HG02938 (cell line): ENCODE measurements at regions not wholly inside any gene's neighbourhood (a gene's known extent, or its start where the extent isn't known, plus 50 kb on each side); places are given as distances from the start of the nearest gene placed in this dataset.

ENCODE experiments used
- ATAC-seq: cut with Tn5 transposase; IDR thresholded peaks from one replicate; pipeline ENCODE4 v1.9.1; 2021; ENCODE audit warnings: mild to moderate bottlenecking, moderate library complexity; ENCODE audit not compliant: unreplicated experiment

DNA sequence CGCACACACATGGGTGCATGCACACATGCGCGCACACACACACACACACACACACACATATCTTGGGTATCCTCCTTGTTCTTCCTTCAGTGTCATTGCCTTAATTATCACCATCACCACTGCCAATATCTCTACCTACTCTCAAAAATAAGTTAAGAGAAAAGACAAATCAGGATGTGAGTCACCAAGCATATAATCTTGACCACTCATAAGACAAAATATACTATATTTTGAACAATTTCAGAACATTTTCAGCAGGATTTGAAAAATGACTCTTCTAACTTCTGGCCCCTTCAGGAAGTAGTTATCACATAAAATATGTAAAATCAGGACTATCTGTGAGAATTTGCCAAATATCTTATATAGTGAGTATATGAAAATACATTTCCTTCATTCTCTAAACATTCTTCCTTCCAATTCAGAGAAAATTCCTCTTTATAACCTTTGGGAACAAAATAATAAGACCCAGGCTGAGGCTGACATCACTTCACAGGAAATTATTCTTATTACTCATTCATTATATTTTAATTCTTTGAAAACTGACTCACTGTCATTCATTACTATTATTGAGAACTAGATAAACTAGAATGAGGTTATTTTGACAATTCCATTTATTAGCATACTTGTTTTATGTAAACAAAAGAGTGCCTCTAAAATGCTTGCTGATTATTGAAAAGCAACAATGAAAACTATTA lies 772.0 kb upstream of the ACO1 start:
- ATAC-seq: no peak

DNA sequence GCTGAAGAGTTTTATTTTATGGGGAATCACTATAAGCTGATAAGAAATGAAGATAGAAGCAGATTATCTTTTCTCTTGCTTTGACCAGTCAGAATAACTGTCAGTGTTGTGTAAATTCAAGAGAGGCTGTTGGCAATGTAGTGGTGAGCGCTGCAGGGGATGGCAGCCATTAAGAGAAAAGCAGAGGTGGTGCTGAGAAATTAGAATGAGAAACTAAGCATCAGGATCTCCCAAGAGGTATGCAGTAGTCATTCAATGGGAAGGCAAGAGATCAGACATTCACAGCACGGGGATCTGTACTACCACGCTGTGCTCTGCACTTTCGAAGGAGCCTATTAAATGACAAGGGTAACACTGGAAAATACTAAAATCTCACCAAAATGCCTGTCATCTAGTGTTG lies 768.5 kb upstream of the ACO1 start:
- ATAC-seq: no peak

DNA sequence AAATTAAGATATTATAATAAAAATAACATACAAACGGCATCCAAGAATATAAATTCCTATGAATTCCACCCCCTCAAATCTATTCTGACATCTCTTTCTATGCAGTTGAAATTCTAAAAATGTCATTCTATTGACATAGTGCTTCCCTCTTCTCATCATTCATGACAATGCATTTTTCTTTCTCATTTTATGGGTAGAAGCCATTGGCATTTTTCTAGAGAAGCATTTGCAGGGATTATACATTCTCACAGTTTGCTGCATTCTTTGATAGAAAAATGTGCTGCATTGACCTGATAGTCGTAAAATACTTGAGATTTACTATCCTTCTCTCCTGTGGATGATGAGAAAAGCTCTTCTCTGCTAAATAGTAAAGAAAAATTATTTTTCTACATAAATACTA lies 760.9 kb upstream of the ACO1 start:
- no peak for ATAC-seq

DNA sequence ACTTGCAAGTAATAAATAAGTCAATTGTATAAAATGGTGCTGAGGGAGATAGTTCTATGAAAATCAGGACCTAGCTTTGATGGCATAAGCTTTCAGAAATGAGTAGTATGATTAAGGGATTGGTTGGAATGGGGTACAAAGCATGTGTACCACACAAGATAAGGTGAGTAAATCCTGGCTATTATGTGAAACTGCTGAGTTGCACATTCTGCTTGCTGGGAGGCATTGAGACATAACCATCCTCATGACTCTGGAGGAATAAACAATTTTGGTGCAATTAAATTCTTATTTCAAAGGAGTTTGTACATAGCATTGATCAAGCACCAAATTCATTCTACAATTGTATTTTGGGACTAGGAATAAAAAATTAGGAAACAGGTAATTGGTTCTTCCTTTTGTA lies 755.2 kb upstream of the ACO1 start:
- no peak for ATAC-seq

DNA sequence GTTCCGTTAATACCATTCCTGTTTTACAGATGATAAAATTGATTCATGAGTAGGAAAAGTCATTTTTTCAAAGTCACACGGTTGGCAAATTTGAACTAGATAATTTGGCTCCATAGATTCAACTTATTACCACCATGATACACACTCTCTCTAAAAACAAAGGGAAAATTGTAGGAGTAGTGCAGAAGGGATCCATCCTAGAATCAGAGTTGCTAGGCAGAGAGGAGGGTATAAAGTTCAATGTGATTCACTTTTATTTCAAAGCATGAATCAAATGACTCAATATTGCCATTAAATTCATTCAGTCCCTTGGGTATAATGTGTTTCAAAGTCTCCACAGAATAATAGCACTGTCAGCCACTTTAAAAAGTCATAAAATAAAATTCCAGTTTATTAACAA lies 747.2 kb upstream of the ACO1 start:
- no peak for ATAC-seq

DNA sequence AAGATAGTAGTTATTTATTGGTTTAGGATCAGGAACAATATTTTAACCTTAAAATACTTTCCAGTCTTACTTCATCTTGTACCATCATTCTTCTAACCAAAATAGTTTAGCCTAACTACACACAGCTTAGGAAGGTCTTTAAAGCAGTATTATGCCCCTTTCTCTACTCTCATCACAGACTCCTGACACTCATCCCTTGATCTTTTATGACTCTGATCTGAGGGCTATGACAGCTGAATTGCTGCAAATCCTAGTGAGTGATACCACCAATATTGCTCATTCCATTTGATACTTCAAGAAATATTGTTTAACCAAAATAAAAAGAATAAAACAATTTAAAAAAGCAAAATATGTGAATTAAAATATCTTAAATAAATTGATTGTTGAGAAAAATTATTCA lies 746.6 kb upstream of the ACO1 start:
- no peak for ATAC-seq

DNA sequence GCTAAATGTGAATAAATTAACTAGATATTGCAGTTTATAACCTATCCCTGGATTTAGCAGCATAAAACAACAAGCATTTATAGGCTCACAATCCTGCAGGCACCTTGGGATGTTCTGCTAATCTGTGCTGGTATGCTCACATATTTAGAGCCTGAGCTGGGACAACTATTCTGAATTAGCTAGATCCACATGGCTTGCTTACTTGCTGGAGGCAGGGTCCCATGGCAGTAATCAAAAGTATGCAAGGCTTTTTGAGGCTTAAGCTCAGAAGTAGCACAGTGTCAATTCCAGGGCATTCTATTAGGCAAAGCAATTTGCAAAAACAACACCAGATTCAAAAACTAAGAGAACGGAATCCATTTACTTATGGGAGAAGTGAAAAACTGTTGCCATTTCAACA lies 745.0 kb upstream of the ACO1 start:
- ATAC-seq: no peak

DNA sequence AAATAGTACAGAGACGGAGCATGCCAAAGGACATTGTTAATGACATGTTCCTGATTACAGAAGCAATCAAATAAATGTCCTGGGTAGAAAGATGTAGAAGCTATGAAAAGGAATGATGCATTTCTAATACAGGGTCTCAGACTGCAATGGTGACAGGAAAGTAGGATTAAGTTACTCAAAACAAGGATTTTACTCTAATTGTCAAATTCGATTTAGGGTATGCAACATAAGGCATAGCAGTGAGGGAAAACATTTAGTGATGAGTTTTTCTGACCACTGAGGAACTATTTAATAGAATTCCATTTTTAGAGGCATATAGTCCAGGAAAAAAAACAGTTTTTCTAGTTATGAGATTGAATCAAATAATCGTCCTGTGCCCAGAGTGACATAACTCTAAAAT lies 715.1 kb upstream of the ACO1 start:
- no peak for ATAC-seq

DNA sequence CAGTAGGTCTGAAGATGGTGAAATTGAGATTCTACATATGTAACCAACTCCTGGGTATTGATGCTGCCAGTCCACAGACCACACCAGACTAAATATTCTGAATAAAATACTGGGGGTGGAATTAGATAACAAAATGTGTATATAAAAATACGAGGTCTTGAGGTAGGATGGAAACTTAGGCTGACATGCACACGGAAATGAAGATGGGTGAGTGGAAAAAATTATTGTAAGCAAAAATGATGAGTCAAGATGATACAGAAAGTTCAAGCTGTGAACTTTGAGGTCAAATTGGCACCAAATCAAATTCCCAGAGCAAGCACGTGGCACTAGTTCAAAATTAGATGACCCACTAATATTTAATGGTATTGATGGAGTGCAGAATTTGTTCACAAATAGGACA lies 713.4 kb upstream of the ACO1 start:
- no peak for ATAC-seq

DNA sequence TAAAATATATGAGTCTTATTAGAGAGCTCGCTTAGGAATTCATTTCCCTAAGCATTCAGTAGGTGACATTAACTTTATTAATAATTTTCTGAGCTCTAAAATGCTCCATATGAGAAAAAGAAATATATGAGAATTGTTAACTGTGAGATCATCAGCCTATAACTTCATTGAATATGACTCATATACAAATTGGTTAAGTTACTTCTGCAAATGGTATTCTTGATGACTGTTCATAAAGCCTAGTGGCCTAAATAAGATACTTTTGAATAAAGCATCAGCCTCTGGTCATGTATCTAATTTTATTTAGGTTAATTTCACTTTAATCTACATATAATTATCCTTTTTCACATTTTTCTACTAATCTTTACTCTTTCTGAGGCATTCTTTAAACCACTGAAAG lies 710.2 kb upstream of the ACO1 start:
- ATAC-seq: no peak

DNA sequence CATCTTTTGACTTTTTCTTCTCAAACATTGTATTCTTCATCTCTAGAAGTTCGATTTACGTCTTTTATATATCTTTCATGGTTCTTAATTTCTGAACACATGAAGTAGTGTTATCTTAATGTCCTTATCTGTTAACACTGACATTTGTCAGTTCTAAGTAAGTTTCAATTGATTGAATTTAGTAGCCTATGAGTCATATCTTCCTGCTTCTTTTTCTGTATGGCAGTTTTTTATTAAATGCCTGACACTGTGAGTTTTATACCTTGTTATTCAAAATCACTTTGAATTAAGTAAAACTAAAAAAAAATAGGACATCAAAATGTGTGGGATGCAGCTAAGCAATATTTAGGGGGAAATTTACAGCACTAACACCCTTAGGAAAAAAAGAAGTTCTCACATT lies 707.0 kb upstream of the ACO1 start:
- no peak for ATAC-seq

DNA sequence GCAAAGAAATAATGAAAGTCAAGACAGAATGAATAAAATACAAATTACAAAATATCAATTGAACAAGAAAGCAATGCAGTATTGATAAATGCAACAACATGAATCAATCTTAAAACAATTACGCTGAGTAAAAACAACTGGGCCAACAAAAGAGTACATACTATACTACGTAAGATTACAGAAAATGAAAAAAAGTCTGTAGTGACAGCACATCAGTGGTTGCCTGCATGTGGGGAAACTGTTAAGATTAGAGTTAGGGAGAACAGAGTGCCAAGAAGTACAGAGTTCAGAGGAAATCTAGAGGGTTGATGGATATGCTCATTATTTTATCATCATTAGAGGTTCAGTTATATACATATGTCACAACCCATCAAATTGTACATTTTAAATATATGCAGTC lies 706.6 kb upstream of the ACO1 start:
- no peak for ATAC-seq

DNA sequence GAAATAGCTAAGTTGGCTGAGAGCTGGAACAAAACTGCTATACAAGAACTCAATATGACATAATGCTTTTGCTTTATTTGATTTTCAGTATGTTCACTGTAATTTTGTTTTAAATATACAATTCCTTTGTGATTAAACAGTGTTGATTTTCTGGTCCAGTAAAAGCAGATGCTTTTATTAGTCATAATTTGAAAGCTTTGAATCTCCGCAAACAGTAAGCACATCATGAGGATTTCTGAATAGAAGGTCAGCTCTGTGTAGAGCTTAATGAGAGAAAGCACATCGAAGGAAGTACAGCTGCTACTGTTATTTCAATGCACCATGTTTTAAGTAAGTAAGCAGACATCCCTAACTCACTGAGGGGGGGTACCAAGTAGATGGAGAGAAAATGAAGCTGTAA lies 701.3 kb upstream of the ACO1 start:
- no peak for ATAC-seq

DNA sequence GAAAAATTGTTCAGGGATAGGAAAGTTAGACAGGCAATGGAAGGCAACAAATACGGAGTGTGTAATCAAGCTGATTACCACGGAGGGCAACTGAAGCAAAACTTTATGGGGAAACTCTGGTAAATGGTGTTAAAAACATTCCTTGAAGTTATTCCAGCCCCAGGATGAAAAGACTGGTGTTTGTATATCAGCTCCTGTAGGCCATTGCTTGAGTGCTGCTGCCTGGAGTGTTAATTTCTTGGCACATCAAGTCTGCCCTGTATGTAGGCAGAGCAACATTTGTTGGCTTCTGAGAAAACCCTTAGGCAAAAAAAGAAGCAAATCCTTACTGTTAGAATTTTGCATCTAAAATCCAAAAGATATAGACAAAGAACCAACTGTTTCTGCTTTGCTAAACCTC lies 686.5 kb upstream of the ACO1 start:
- no peak for ATAC-seq

DNA sequence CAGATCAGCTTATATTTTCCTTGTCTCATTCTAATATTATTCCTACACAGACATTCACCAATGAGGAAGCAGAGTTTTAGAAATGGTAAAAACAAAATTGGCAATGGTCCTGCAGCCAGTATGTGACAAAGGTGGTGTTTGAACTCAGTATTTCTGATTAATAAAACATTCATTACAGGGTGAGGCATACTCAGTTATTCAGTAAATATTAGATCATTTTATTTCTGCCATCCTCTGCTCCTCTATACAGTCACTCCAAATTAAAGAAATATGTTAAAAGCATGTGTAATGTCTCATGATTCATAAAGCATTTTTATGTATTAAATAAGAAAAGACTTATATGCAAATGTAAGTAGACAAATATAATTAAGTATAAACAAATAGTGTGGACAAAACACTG lies 684.6 kb upstream of the ACO1 start:
- no peak for ATAC-seq

DNA sequence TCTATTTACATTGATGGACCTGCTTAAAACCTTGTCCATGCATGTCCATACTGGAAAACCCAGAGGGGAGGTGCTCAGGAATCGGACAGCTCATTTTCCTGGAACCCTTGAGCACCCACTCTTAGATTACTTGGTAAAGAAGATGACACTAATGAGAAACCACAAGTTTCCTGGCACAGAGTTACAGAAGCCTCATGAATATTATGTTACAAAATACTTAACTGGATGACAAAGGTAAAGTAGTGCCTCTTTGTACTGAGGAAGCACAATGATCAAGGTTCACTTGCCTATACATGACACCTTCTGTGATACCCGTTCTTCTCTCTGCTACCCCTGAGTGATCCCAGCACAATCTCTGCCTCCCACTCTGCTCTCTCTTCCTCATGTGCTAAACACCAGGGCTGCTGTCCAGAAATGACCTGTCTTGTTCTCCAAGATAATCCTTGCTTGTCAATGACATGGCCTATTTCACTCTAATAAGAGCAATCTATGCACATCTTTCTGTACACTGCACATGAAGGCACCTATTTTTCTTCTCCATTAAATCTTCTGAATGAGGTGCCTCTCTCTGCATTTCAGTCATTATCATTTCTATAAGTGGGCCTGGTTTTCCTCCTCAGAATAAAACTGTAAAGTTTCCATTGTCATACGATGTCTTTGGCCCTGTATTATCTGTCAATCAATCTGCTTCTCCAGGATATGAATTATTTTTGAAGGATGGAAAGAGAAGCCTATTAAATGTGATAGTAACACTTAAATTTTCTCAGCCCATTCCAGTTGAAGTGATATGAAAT lies 684.0 kb upstream of the ACO1 start:
- no peak for ATAC-seq

DNA sequence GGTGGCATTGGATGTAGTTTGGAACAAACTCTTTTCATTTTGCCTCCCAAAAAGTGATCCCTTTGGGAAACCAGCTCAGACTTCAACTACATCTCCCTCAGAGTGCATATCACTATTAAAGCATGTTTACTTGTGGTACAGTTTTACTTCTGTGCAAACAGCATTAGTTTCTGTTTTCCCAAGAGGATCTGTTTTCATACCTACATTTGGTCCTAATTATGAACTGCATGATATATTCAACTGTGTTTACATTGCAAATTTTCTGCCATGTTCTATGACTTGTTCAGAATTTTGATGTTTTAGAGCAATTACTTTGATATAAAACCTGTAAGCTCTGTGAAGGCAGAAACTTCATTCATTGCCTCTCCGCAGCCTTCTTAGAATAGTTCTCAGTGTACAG lies 681.5 kb upstream of the ACO1 start:
- no peak for ATAC-seq

DNA sequence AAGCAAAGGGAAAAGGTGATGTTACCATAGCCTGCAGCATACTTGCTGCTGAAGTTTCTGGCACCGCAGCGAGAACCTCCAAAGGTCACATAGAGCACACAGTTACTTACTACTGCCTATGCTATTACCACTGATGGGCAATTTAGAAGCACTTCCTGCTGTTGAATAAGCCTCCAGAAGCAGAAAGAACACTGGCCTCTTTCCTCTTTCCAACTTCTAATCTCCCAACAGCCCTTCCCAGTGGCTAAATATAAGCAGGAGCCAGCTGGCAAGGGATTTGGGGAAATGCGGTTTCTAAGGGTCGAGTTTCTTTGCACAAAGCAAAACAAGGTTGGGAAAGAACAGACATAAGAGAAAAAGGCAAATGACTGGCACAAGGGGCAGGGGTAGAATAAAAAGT lies 669.2 kb upstream of the ACO1 start:
- ATAC-seq: no peak

DNA sequence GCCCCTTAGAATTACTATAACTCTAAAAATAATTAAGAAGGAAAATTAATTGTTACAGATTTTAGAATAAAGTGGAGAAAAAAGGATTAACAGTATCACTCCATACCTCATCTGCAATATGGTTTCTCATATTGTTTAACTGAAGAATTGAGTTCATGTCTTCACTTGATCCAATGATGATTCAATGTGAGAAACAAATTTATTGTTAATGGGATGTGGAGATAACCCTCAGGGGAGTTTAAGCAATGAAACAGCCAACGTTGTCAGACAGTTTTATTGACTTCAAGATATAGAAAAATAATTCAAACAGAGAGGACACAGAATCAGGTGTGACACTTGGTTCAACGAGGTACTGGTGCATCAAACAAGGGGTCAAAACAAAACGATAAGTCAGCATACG lies 665.2 kb upstream of the ACO1 start:
- no peak for ATAC-seq

DNA sequence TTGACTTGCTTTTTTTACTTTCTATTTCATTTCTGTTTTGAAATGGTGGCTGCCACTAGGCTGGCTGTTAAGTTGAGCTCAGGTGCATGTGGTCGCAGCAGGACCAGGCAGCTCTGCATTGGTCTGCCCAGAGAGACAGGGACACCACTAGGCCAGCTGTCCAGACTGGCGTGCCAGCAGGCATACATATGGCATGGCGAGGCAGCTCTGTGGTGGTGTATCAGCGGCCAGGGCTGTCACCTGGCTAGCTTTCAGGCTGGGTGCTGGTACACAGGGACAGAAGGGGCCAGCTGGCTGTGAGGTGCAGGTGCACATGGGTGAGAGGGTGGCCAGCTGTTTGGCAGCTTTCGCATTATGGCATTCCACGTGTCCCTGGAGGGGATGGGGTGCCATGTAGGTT lies 654.0 kb upstream of the ACO1 start:
- no peak for ATAC-seq

DNA sequence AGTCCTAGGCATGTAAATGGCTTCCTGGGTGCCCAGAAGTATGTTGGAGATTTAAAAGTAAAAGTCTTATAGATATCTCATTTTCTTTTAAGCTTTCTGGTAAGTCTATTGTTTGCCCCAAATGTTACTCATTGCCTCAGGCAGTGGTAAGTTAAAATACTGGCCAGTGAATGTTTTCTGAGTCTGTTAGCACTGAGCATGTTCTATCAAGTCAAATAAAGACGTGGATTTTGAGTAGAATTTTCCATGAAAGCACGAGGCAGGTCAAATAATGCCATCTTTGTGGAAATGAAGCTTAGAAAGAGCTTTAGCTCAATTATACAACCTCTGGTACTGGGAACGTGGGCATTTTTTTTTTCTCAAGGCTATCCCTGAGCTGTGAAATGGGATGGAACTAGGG lies 651.3 kb upstream of the ACO1 start:
- no peak for ATAC-seq

DNA sequence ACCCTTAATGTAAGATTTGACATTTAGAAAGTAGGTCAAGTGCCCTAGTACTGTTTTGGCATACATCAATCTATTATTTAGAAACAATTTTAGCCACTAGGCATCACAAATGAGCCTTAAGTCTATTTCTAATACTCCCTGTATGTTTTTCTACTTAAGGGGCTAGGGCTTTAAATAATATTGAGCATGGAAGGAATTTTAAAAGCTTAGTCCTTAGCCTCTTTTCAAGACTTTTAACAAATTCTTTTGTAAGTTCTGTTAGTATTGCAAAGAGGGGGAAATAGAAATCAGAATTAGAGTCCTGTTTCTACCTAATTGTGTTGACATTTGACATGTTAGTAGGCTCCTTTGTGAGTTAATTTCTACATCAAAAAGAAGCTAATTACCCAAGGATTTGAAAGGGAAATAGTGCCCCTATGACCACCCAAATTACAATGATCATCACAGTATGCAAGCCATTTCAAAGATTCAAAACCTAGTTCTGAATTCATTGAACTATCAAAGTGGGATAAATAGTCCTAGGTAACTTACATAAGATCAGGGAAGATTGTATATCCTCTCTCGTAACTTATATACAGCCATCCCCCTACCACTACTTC lies 647.8 kb upstream of the ACO1 start:
- ATAC-seq: no peak
